GM04503 (cell line): ENCODE measurements at regions not wholly inside any gene's neighbourhood (a gene's known extent, or its start where the extent isn't known, plus 50 kb on each side); places are given as distances from the start of the nearest gene placed in this dataset.

Experiments used
- DNase-seq: peaks from one replicate; pipeline ENCODE4 v3.0.0-alpha.2; 2012; ENCODE audit warnings: low read depth

DNA sequence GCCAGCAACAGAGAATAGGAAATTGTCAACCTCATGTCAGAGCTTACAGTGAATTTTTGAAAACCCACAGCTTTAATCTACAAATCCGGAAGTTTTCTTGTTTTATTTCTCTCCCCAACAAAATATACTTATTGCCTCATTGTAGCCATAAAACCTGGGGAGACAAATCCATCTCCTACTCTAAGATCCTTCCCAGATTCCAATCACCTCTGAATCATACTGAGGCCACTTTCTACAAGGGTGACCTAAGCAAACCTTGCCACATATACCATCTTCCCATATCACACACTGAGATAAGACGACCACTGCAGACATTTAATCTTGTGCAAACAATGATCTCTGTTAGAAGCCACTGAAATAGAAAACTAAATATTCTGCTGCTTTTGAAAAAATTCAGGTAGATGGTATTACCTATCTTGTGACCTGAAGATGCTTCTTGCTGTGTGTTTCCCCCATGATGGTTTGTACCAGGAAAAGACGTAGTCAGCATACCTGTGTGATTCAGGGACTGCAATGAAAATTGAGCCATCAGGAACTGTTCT lies 171.5 kb upstream of the DUSP10 start:
- DNase-seq = no peak

DNA sequence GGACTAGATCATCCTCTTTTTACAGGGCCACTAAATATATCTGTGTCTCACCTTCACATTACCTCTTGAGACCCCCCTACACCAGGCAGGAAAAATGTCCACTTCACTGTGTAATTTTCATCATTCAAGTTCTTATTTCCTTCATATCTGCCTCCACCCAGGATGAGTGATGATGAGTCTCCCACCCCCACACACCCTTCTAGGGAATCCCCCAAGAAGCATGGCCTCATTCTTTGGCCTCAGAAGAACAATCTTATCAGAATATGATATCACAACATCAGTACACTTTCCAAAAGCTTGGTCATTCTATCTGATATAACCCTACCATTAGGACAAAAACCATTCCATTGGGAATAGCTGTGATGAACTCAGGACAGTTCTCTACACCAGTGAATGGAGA lies 170.3 kb upstream of the DUSP10 start:
- DNase-seq = no peak

DNA sequence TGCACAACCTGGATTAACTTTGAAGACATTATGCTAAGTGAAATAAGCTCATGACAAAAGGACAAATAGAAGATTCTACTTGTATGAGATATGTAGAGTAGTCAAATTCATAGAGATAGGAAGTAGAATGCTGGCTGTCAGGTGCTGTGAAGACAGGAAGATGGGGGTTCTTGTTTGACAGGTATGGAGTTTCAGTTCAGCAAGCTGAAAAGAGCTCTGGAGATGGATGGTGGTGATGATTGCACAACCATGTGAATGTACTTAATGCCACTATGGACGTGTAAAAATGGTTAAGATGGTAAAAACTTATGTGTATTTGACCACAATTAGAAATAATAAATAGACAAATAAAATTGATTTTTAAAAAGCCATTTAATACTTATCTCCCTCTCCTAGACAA lies 169.8 kb upstream of the DUSP10 start:
- no peak for DNase-seq

DNA sequence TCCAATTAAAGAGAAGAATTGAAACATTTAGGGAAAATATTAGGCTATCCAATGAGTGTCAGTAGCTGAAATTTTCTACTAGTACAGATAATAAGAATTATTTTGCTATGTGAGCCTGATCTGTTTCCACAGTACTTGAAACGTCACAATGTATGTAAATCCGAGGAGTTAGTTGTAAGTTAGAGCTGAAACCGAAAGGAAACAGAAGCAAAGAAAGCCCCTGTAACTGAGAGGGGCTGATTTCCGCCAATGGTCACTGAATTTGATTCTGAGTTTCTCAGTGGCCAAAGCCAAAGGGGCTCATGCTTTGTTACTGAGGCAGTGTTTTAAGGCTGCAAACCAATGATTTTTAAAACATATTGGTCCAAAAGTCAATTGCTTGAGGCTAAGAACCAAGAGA lies 168.3 kb upstream of the DUSP10 start:
- no peak for DNase-seq

DNA sequence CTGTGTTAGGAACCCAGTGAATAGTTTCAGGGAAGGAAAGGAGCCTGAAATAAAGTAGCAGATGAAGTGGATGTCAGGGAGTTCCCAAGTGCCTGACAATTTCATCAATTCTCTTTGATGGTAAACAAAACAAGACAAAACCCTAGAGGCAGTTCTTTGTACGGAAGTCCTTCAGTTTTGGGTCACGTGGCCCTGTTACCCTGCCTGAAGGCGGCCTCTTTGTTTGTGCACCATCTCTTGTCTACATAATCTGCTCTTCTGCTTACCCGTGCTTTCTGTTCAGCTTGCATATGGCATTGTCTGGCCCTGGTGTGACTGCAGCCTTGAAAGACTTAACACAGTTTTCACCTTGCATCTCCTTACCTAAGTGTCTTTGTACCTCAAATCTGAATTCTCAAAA lies 166.7 kb upstream of the DUSP10 start:
- DNase-seq = no peak

DNA sequence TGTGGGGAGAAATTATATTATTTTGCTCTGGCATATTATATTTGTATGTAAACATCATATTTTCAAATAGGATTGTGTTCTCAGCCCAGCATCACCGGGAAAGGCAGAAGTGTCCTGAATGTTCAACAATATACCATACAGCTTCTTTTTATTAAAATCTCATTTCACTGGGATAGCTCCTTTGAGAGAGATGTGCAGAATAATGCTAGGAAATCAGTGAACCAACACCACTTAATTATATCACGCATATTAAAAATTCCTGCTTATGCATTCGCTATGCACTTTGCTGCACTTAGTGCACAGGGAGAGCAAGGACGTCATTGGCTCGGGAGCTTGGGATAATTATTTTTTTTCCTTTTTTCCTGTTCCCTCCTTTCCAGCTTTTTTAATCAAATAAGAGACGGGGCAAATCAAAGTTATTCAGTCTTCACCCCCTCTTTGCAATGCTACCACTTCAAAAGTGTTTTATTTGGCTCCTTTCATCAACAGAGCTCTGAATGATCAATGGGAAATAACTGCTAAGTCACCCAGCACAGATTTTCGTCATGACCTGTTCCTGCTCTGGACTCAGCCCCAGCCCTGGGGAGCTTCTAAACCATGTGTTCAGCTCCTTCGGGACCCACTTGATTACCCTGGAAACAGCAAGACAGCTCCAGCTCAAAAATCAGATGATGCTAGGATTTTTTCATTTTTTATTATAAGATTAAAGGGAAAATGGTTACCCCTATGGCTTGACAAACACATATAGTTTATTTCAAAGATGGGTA lies 165.5 kb upstream of the DUSP10 start:
- DNase-seq = no peak

DNA sequence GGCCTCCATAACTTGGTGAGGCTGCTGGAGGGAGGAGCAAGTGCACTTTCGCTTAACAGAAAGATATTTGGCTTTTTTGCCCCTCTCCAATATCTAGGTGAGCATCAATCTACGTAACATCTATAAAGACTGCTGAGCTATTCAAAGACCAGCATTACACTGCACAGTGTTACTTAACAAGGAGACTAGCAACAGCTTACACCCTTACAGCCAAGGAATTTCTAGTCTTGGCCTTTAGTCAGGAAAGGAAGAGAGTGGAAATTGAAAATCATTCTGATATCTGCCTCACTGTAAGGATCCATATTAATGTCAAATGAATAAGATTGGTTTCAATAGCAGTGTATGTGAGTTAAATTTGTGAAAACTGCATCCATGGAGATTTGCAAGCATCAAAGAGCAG lies 163.9 kb upstream of the DUSP10 start:
- DNase-seq = no peak

DNA sequence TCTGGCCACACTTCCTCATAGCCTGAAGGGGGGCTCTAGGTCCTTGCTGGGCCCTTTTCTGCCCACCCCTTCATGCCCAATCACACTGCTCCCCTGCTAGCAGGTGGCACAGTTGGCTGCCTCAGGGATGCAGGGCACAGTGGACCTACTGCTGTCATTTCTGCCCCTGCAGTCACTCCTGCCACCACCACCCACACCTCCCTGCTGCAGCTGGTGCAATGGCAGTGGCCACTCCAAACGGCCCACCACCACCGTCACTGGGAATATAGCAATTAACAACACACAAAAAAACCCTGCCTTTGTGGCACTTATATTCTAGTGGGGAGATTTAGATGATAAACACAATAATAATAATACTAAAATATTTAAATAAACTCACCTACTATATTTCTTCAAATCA lies 162.4 kb upstream of the DUSP10 start:
- no peak for DNase-seq

DNA sequence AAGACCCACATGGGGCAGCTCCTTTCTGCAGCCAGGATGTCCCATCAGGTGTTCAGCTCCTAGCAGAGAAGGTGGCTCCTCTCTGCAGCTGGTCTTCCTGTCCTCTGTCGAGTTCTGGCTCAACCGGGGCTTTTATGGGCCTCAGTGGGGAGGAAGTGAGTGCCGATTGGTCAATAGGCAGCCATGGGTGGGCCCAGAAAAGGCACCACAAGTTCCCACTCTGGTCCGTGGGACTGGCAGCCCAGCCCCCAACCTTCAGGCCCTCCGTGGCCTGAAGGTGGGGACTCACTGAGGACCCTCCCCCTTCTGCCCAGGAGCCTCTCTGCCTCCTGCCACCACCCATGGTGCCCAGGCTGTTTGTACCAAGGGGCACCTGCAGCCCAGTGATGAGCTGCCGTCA lies 161.7 kb upstream of the DUSP10 start:
- no peak for DNase-seq

DNA sequence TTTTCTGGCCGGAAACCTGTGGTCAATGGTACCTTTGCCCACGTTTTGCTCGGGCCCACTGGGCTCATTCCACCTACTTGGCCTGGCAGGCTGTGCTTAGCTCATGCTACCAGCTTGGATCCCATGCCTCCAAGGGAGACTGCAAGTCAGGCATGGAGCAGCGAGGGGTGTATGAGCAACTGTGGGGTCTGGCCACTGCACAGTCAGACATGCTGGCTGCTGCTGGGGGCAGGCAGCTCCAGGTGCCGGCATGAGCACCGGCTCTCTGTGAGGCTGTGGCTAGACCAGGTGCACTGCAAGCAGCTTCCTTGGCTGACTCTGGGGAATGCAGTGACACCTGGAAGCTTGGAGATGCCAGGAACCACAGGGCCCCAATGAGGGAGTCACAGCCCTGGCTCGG lies 161.1 kb upstream of the DUSP10 start:
- no peak for DNase-seq

DNA sequence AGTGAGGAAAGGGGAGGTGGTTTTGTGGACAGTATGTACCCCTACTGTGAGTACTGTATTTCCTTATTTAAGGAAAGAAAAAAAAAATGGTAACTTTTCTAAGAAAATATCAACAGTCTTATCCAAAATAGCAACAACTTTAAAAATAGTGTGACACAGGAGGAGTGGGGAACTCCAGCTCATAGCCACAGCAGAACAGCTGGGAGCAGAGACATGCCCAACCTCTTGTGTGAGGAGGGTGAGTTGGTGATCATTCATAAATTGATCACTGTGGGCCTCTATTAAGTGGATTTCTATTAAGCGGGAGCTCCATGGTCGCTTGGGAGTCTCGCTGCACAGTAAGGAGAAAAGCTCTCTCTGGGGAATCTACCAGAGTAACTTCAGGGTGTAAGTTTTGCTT lies 158.8 kb upstream of the DUSP10 start:
- DNase-seq = no peak

DNA sequence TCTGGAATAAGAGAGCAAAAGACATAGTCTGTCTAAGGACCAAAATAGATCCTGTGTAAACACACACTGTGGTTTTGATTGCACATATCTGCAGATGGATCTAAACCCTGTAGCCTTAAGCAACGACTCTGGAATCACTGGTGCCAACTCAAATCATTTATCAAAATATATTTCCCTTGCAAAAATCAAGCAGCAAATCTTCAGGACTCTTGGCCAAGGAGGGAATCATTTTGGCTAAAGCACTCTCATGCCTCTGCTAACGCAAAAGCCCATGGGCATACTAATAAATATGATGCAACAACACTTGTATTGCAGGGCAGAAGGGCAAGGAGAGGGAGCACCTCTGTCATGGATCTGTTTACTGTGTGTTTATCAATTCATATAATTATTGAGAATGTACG lies 155.4 kb upstream of the DUSP10 start:
- DNase-seq = peak; percentile 76

DNA sequence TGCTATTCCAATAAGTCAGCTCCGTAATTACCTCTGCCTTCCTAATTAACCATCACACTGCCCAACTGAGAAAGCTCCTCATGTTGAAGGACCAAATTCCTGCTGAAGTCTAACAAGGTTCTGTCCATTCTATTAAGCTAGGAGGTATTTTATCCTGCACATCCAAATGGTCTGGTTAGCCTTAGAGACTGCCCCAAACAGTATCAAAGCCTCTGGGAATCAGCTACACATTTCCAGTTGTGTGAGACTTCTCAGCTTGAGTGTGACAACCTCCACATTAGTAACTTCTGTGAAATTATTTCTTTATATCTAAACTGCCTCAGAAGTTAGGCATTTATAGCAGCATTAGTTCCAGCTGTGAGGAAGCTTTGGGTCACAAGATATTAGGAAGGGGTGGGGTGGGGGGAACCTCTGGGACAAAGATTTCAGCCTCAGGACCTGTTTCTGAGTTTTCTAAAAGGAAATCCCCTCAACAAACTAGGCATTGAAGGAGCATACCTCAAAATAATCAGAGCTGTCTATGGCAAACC lies 150.5 kb upstream of the DUSP10 start:
- DNase-seq = no peak

DNA sequence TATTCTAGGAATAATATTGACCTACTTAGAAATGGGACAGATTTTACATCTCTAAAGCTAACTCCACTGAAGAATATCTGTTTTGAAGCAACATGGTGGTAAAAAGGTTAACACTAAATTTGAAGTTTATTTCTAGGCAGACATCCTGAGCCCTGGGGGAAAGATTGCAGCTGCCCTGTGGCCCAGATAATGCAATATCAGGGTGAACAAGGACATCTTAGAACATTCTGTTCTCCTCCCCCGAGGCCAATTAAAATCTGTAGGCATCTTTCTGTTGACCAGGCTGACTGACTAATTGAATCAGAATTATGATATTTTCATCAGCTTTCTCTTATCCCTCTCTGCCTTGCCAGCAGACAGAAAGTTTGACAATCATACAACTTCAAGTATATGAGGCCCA lies 149.8 kb upstream of the DUSP10 start:
- peak; percentile 59 for DNase-seq

DNA sequence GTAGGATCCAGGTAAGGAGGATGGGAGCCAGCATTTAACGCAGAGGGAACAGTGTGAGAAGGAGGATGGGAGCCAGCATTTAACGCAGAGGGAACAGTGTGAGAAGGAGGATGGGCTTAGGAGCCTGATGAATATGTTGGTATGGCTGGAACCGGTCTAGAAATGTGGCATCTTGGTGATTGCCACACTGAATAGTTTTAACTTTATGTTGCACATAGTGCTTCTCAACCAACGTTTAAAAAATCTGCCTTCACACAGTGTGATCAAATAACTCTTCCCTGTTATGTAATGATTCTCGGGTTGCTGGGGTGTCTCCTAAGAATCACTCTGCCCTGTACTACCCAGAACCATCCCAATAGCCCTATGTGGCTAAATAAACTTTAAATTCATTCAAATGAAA lies 146.9 kb upstream of the DUSP10 start:
- DNase-seq = no peak

DNA sequence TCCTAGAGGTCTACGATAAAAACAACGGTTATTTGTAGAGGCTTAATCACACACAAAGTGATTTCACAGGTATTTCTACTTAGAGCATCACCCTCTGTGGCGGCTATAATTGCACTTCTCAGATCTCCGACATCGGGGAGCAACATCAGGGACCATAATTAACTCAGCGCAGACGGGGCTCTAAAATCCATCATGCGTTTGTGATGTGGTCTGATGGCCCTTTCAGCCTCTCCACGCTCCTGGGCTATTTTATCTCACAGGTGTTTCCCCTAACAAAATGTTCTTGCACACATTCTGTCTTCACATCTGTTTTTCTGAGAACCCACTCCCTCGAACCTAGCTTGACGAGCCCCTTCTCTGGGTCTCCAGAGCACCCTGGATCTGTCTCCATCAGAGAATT lies 146.3 kb upstream of the DUSP10 start:
- no peak for DNase-seq

DNA sequence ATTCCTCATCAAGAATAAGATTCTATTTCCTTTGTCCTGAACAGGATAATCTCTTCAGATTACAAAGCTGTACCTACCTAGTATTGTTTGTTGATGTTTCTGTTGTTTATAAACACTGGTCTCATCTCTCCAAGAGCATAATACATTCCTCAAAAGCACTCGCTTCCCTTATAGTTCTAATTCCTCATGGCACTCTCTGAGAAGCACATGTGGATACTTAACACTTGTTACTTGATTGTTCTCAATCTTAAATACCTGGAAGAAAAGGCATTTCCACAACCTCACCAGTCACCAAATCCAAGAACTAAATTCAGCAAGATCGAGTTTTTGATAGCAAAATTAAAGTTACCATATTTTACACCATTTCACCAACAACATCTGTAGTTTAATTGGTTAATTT lies 145.9 kb upstream of the DUSP10 start:
- no peak for DNase-seq

DNA sequence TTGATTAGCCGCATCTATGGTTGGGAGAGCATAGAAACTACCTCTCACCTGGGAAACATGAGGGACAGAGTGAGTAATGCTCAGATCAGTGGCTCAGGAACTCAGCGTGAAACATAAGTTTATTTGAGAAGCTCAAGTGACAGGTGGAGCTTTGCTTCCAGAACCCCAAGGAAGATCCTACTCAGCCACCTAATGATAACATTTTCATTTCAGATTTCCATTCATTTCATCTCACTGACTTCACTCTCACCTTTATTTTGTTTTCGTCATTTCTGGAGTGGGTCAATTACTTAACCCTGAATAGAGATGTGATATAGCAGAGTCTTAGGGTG lies 145.5 kb upstream of the DUSP10 start:
- DNase-seq = no peak

DNA sequence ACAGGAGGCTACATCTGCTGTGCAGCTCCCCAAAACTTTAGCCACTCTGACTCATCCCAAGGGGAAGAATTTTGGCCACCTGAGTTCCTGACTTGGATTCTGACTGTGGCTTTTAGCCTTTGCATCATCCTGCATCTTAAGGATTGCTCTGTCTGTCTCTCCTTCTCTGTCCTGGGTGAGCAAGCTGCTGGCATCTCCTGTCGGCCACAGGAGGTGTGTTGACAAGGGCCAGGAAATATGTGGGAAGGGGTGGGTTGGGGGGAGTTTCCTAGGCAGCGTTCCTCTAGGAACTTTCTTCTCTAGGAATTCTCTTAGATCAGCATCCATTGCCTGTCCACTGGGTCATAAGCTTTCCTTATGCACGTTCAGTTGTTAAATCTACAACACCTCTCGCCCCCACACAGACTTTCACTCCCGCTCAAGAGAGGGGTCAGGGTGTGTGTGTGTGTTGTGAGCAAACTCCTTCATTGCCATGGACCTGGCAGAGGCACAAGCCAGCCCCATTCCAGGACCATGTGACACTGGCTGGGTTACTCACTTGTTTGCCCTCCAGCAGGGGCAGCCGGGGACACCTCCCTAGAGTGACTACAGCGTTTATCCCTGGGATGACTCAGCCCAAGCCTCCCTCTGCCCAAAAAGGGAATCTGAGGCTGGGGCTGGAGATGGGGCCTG lies 145.0 kb upstream of the DUSP10 start:
- peak; percentile 60 for DNase-seq

DNA sequence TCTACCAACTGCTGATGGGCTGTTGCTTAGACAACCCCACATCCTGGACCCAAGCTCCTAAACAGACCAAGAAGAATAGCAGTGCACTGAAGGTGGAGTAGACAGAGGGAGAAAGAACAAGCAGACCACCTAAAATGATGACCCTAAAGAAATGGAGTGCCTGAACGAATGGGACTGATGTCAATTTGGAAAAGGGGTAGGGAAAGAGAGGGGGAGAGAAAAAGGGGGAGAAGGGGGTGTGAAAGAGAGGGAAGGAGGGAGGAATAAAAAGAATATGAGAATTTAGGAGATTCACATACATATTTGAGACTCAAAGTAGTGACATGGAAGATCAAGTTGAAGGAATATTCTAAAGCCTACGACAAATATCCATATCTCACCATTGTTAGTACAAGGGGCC lies 144.4 kb upstream of the DUSP10 start:
- no peak for DNase-seq

DNA sequence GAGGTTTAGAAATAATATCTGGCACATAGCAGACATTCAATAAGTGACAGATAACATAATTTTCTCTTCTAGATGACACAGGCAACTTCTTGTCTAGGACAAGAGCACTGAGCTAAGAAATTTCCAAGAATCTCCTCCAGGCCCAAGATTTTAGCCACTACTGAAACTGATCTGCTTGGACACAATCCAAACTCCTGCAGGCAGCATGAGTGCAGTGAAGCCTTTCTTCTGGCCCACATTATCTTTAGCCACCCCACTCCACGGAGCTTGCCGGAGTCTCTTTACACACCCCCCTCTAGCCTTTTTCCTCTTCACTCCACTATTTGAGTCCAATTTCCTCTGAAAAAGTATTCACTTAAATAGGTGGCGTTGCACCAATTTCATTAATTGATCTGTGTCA lies 142.9 kb upstream of the DUSP10 start:
- no peak for DNase-seq

DNA sequence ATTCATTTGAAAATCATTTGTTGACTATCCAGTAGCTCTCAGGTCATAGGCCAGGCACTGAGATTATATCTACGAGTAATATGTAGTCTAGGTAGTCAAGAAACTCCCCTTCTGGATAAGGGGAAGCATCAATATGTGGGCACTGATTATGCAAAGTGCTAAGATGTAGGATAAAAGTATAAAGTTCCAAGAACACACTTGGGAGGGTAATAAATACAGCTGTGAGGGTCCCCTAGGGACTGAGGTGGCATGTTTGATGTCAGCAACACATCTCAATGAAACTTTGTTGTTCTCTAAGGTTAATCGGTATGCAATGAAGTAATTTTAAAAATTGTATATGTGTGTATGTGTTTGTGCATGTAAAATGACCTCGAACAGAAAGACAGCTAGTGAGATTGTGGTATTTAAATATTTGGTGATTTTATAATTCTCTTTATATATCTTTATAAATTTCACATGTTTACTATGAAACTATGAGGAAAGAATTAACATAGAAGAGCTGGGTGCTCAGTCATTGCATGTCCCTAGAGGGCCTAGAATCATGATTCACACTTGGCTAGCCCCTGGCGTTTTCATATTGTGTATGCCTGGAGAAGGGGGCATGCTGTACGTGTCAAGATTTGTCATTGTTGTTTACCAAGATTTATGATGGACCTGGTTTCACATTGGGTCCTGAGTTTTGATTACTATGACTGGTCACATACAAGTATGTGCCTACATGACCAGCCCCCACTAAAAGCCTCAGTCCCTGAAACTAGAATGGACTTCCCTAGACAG lies 140.1 kb upstream of the DUSP10 start:
- DNase-seq = no peak

DNA sequence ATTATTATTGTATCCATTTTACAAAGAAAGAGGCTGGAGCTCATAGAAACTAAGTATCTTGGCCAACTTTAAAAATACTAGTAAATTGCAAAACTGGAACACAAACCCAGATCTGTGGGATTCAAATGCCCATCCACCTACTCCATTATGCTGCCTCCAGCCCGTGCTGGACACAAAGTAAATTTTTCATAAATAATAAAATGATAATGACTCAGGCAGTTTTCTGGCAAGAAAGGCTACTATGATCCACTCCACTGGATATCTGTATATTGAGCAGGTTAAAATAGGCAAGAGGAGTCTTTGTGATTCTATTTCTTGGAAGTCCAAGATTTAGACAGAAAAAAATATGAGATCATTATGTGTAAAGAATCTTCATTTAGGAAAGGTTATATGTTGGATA lies 138.3 kb upstream of the DUSP10 start:
- no peak for DNase-seq
